Ishikawa (cell line): ENCODE measurements at regions not wholly inside any gene's neighbourhood (a gene's known extent, or its start where the extent isn't known, plus 50 kb on each side); places are given as distances from the start of the nearest gene placed in this dataset.

ENCODE experiments used
- CEBPB ChIP-seq: IDR thresholded peaks from 2 replicates; pipeline ENCODE4 v1.6.1; 2012
- CREB1 ChIP-seq: IDR thresholded peaks from 2 replicates; pipeline ENCODE4 v1.6.1; 2012; ENCODE audit warnings: low read depth
- EGR1 ChIP-seq: IDR thresholded peaks from 2 replicates; pipeline ENCODE4 v1.6.1; 2012
- EP300 ChIP-seq: IDR thresholded peaks from 2 replicates; pipeline ENCODE4 v1.6.1; 2012; ENCODE audit warnings: borderline replicate concordance
- FOXM1 ChIP-seq: IDR thresholded peaks from 2 replicates; pipeline ENCODE4 v1.6.1; 2012; ENCODE audit warnings: low read depth, borderline replicate concordance
- MAX ChIP-seq: IDR thresholded peaks from 2 replicates; pipeline ENCODE4 v1.6.1; 2012
- RAD21 ChIP-seq: IDR thresholded peaks from 2 replicates; pipeline ENCODE4 v1.6.1; 2012; ENCODE audit warnings: low read depth
- REST ChIP-seq: IDR thresholded peaks from 2 replicates; pipeline ENCODE4 v1.6.1; 2012; ENCODE audit warnings: low read depth, mild to moderate bottlenecking
- TAF1 ChIP-seq: IDR thresholded peaks from 2 replicates; pipeline ENCODE4 v1.6.1; 2012; ENCODE audit warnings: low read depth, mild to moderate bottlenecking
- TCF12 ChIP-seq: IDR thresholded peaks from 2 replicates; pipeline ENCODE4 v1.6.1; 2012; ENCODE audit warnings: low read depth
- USF1 ChIP-seq: IDR thresholded peaks from 2 replicates; pipeline ENCODE4 v1.6.1; 2012
- YY1 ChIP-seq: IDR thresholded peaks from 2 replicates; pipeline ENCODE4 v1.6.1; 2012; ENCODE audit warnings: low read depth

- TF ChIP-seq CREB1 (no peak), TCF12 (no peak), REST (no peak), TAF1 (no peak), RAD21 (no peak), MAX (no peak), EGR1 (no peak), USF1 (no peak), EP300 (no peak), CEBPB (no peak), YY1 (no peak), FOXM1 (no peak)
Observed at GRCh38 chr3:34634939-34635338, 836.5 kb downstream of the PDCD6IP start.
